ENCODE measurements at regions not wholly inside any gene's neighbourhood (a gene's known extent, or its start where the extent isn't known, plus 50 kb on each side); places are given as distances from the start of the nearest gene placed in this dataset.

DNA sequence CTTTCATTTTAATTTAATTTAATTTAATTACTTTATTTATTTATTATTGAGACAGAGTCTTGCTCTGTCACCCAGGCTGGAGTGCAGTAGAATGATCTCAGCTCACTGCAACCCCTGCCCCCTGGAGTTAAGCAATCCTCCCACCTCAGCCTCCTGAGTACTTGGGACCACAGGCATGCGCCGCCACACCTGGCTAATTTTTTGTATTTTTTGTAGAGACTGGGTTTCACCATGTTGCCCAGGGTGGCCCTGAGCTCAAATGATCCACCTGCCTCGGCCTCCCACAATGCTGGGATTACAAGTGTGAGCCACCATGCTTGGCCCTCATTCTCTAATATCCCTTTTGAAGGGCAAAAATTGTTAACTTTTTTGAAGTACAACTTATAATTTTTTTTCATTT is 92.9 kb downstream of the XRCC2 start:
- TF ChIP-seq, protein P1, sequence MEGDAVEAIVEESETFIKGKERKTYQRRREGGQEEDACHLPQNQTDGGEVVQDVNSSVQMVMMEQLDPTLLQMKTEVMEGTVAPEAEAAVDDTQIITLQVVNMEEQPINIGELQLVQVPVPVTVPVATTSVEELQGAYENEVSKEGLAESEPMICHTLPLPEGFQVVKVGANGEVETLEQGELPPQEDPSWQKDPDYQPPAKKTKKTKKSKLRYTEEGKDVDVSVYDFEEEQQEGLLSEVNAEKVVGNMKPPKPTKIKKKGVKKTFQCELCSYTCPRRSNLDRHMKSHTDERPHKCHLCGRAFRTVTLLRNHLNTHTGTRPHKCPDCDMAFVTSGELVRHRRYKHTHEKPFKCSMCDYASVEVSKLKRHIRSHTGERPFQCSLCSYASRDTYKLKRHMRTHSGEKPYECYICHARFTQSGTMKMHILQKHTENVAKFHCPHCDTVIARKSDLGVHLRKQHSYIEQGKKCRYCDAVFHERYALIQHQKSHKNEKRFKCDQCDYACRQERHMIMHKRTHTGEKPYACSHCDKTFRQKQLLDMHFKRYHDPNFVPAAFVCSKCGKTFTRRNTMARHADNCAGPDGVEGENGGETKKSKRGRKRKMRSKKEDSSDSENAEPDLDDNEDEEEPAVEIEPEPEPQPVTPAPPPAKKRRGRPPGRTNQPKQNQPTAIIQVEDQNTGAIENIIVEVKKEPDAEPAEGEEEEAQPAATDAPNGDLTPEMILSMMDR (IDR thresholded peaks at IDR 0.05), result no peak
- TF ChIP-seq POLR2A (IDR thresholded peaks at IDR 0.05), result no peak

All from gastroesophageal sphincter (tissue), 3 donors.